ENCODE measurements at regions not wholly inside any gene's neighbourhood (a gene's known extent, or its start where the extent isn't known, plus 50 kb on each side); places are given as distances from the start of the nearest gene placed in this dataset.

DNA sequence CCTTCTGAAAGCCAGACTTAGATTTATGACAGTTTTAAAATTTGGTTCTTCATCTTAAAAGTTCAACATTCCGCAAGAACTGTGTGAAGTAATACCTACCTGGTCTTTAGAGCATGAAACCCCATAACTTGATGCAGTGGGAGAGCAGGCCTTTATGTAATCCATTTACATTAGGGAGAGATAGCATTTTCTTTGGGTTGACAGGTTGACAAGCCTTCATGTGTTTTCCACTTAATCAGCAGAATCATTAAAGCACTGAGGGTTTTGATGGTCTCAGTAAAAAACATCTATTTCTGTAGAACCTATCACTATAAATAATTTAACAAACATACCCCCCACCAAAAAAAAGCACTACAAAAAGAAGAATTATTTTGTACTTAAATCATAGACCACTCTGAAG lies 121.6 kb upstream of the KIF2A start (continued):
- TF ChIP-seq, protein P1, sequence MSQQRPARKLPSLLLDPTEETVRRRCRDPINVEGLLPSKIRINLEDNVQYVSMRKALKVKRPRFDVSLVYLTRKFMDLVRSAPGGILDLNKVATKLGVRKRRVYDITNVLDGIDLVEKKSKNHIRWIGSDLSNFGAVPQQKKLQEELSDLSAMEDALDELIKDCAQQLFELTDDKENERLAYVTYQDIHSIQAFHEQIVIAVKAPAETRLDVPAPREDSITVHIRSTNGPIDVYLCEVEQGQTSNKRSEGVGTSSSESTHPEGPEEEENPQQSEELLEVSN (IDR thresholded peaks at IDR 0.05) = no peak
- TF ChIP-seq CBX5 (IDR thresholded peaks at IDR 0.05; ENCODE audit: low read depth, low read length) = no peak
- TF ChIP-seq BACH1 (IDR thresholded peaks at IDR 0.05; ENCODE audit: low read length) = no peak
- TF ChIP-seq, protein P2, sequence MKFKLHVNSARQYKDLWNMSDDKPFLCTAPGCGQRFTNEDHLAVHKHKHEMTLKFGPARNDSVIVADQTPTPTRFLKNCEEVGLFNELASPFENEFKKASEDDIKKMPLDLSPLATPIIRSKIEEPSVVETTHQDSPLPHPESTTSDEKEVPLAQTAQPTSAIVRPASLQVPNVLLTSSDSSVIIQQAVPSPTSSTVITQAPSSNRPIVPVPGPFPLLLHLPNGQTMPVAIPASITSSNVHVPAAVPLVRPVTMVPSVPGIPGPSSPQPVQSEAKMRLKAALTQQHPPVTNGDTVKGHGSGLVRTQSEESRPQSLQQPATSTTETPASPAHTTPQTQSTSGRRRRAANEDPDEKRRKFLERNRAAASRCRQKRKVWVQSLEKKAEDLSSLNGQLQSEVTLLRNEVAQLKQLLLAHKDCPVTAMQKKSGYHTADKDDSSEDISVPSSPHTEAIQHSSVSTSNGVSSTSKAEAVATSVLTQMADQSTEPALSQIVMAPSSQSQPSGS (IDR thresholded peaks at IDR 0.05; ENCODE audit: low read length) = no peak
- no peak for TF ChIP-seq MAFK (IDR thresholded peaks at IDR 0.05; ENCODE audit: low read depth, low read length)
- TF ChIP-seq RAD21 (IDR thresholded peaks at IDR 0.05 in 1 of 2, conservative IDR thresholded peaks at IDR 0.05 in 1 of 2; ENCODE audit: low read depth in 2 of 2, low read length in 2 of 2) = no peak
- TF ChIP-seq SRF (IDR thresholded peaks at IDR 0.05; ENCODE audit: low read depth, low read length) = no peak
